PC-3 (cell line): ENCODE measurements at regions not wholly inside any gene's neighbourhood (a gene's known extent, or its start where the extent isn't known, plus 50 kb on each side); places are given as distances from the start of the nearest gene placed in this dataset.
"Not testable (repeated sequence)": the region's sequence is repeated elsewhere in the genome, so short reads cannot be mapped to it uniquely, and the experiment has no call there.

Source experiments
- ATAC-seq: fragments of 200-7000 bp; cut with Tn5 transposase; 2 replicates; pipeline ENCODE4 v1.9.1; 2020; ENCODE audit warnings: mild to moderate bottlenecking, moderate library complexity
- BruUV-seq: library from RNA; stranded (reverse); fragments of 400-500 nt; replicated peaks from 2 replicates; lab custom pipeline; 2021; lab: Mats Ljungman, UMichigan
- CTCF ChIA-PET: fragments of 300-600 bp; sonication (Branson Sonifier 250); formaldehyde crosslinking; loops from one replicate; lab custom pipeline; 2022; ENCODE audit warnings: antibody characterized with exemption; lab: Charles Lee
- POLR2A ChIA-PET: fragments of 300-600 bp; sonication (Branson Sonifier 250); formaldehyde crosslinking; loops from one replicate; lab custom pipeline; 2022; ENCODE audit warnings: antibody characterized with exemption; ENCODE audit not compliant: unreplicated experiment; lab: Charles Lee
- DNase-seq: peaks from one replicate; pipeline ENCODE4 v3.0.0-alpha.2; 2015
- H2AFZ ChIP-seq: fragments of 300-600 bp; sonication (generic); 2 replicates; pipeline ENCODE4 v1.6.0; 2016; ENCODE audit warnings: antibody characterized with exemption, low read length
- H3F3A ChIP-seq: fragments of 300-600 bp; sonication (generic); one replicate; pipeline ENCODE4 v1.6.0; 2017; ENCODE audit warnings: antibody characterized with exemption, low read length, control low read depth, mild to moderate bottlenecking; ENCODE audit not compliant: unreplicated experiment
- H3K27ac ChIP-seq: fragments of 300-600 bp; sonication (generic); 2 replicates; pipeline ENCODE4 v1.5.1; 2016; ENCODE audit warnings: mild to moderate bottlenecking, low read length
- H3K27me3 ChIP-seq: fragments of 300-600 bp; sonication (generic); 2 replicates; pipeline ENCODE4 v1.6.1; 2016; ENCODE audit warnings: low read length, mixed read lengths
- H3K36me3 ChIP-seq: fragments of 300-600 bp; sonication (generic); 2 replicates; pipeline ENCODE4 v1.6.1; 2016; ENCODE audit warnings: low read depth, mixed run types, low read length, mixed read lengths
- H3K4me1 ChIP-seq: fragments of 300-600 bp; sonication (generic); 2 replicates; pipeline ENCODE4 v1.5.1; 2016; ENCODE audit warnings: low read length; ENCODE audit not compliant: insufficient read depth
- H3K4me2 ChIP-seq: fragments of 300-600 bp; sonication (generic); 2 replicates; pipeline ENCODE4 v1.6.0; 2016; ENCODE audit warnings: low read length
- H3K4me3 ChIP-seq: fragments of 300-600 bp; sonication (generic); 2 replicates; pipeline ENCODE4 v1.5.1; 2016; ENCODE audit warnings: mild to moderate bottlenecking, low read length, mixed read lengths
- H3K79me2 ChIP-seq: fragments of 300-600 bp; sonication (generic); 2 replicates; pipeline ENCODE4 v1.6.1; 2017; ENCODE audit warnings: low read length, mixed read lengths
- H3K9ac ChIP-seq: fragments of 300-600 bp; sonication (generic); 2 replicates; pipeline ENCODE4 v1.6.0; 2016; ENCODE audit warnings: mild to moderate bottlenecking, low read length
- H3K9me2 ChIP-seq: fragments of 300-600 bp; sonication (generic); replicated peaks from 2 replicates; pipeline ENCODE4 v1.6.1; 2016; ENCODE audit warnings: mixed run types, low read length, mixed read lengths
- H3K9me3 ChIP-seq: fragments of 300-600 bp; sonication (generic); 2 replicates; pipeline ENCODE4 v1.6.1; 2016; ENCODE audit warnings: low read length, mixed read lengths
- H4K20me1 ChIP-seq: fragments of 300-600 bp; sonication (generic); 2 replicates; pipeline ENCODE4 v1.6.1; 2016; ENCODE audit warnings: low read length, mixed read lengths
- EZH2 ChIP-seq: fragments of 300-600 bp; sonication (generic); IDR thresholded peaks from one replicate; pipeline ENCODE4 v1.6.1; 2017; ENCODE audit warnings: antibody characterized with exemption, mild to moderate bottlenecking, low read length; ENCODE audit not compliant: unreplicated experiment
- EZH2phosphoT487 ChIP-seq: fragments of 300-600 bp; sonication (generic); IDR thresholded peaks from 2 replicates; pipeline ENCODE4 v1.6.1; 2018; ENCODE audit warnings: mild to moderate bottlenecking, antibody characterized with exemption, low read length, borderline replicate concordance
- intact Hi-C: fragments of 100-400 bp; cut with micrococcal nuclease; formaldehyde crosslinking; loops from 2 replicates; pipeline ENCODE4 v1.9.0; 2023
- TF ChIP-seq, protein P1 (sequence below): fragments of 300-600 bp; sonication (generic); conservative IDR thresholded peaks from 2 replicates; pipeline ENCODE4 v1.5.1; 2017; ENCODE audit warnings: antibody characterized with exemption, low read depth, mild to moderate bottlenecking, low read length

DNA sequence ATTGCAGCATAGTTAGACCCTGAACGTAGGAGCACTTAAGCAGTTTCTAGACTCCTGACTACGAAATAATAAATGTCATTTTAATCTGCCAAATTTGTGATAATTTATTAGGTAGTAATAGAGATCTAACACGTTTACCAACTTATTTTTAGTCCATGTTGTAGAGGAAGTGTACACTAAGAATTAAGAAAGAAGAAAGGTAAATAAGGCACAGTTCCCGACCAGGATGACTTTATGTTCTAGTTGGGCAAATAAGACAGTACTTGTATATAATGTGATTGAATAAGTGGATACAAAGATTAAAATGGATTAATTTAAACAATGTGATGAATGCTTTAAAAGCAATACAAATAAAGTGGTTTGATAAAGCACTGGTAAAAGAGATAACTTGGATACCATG, 1306.2 kb upstream of the PCDH20 start:
- ATAC-seq = no peak
- BruUV-seq = no TSS peak

DNA sequence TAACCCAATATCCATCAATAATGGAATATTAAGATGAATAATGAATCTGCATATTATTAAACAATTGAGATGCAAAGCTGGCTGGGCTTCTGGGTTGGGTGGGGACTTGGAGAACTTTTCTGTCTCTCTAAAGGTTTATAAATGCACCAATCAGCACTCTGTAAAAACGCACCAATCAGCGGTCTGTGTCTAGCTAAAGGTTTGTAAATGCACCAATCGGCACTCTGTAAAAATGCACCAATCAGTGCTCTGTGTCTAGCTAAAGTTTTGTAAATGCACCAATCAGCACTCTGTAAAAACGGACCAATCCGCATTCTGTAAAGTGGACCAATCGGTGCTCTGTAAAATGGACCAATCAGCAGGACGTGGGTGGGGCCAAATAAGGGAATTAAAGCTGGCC, 1296.3 kb upstream of the PCDH20 start:
- H3K27ac ChIP-seq, ATAC-seq, H3K27me3 ChIP-seq, H3K36me3 ChIP-seq, H3K4me1 ChIP-seq, POLR2A ChIA-PET, intact Hi-C loops, H3K9me3 ChIP-seq, H3K79me2 ChIP-seq, H2AFZ ChIP-seq, H3K4me2 ChIP-seq, H3K9me2 ChIP-seq, CTCF ChIA-PET, H3K9ac ChIP-seq, H3F3A ChIP-seq, BruUV-seq, DNase-seq, H3K4me3 ChIP-seq, H4K20me1 ChIP-seq: not testable (repeated sequence)

More for the DNA sequence above, 1306.2 kb upstream of the PCDH20 start:
- H3K9me3 ChIP-seq = no peaks in the 10 kb centered on the region
- TF ChIP-seq EZH2 (no peak), EZH2phosphoT487 (no peak)
- TF ChIP-seq, protein P1, sequence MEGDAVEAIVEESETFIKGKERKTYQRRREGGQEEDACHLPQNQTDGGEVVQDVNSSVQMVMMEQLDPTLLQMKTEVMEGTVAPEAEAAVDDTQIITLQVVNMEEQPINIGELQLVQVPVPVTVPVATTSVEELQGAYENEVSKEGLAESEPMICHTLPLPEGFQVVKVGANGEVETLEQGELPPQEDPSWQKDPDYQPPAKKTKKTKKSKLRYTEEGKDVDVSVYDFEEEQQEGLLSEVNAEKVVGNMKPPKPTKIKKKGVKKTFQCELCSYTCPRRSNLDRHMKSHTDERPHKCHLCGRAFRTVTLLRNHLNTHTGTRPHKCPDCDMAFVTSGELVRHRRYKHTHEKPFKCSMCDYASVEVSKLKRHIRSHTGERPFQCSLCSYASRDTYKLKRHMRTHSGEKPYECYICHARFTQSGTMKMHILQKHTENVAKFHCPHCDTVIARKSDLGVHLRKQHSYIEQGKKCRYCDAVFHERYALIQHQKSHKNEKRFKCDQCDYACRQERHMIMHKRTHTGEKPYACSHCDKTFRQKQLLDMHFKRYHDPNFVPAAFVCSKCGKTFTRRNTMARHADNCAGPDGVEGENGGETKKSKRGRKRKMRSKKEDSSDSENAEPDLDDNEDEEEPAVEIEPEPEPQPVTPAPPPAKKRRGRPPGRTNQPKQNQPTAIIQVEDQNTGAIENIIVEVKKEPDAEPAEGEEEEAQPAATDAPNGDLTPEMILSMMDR = no peak
- H3K4me2 ChIP-seq = no peak overlapping the region
- H3K27ac ChIP-seq = no peak overlapping the region
- no peak overlapping the region for H3K9ac ChIP-seq
- H3K4me3 ChIP-seq = no peak overlapping the region
- no peaks in the 10 kb centered on the region for H3K36me3 ChIP-seq
- H4K20me1 ChIP-seq = no peaks in the 10 kb centered on the region
- H3K9me2 ChIP-seq = no peaks in the 10 kb centered on the region
- CTCF ChIA-PET = no interaction called here
- H2AFZ ChIP-seq = no peak overlapping the region
- H3F3A ChIP-seq = no peaks in the 10 kb centered on the region
- no peaks in the 10 kb centered on the region for H3K27me3 ChIP-seq
- DNase-seq = no peak
- H3K4me1 ChIP-seq = no peaks in the 10 kb centered on the region
- H3K79me2 ChIP-seq = no peaks in the 10 kb centered on the region
- intact Hi-C loops = no loop called here
- POLR2A ChIA-PET = no interaction called here

DNA sequence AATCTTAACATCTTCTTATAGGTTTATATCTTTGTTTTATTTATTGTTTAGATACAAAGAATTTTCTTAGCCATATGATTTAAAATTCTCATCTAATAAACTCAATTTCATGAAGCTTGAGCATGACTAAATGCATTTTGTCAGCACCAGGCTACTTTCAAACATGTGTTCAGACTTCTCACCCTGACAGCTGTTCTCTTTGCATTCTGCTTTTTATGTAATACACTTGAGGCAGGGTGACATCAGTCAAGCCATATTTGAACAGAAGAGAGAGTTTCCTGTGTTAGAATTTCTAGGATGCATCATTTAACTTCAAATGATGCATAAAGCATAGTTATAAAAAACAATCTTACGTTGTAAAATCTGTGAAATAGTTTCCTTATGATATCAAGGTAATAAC, 1295.1 kb upstream of the PCDH20 start:
- H3K36me3 ChIP-seq = no peaks in the 10 kb centered on the region
- no peaks in the 10 kb centered on the region for H3K27me3 ChIP-seq
- H3K79me2 ChIP-seq = no peaks in the 10 kb centered on the region
- CTCF ChIA-PET = no interaction called here
- no peaks in the 10 kb centered on the region for H3K9me3 ChIP-seq
- intact Hi-C loops = no loop called here
- no peaks in the 10 kb centered on the region for H4K20me1 ChIP-seq
- no peak overlapping the region for H3K9ac ChIP-seq
- H3K27ac ChIP-seq = no peak overlapping the region
- H3K4me1 ChIP-seq = peaks cover under 1% of the 10 kb centered on the region; the same call in 1 of the 2 replicates
- no TSS peak for BruUV-seq
- no peaks in the 10 kb centered on the region for H3K9me2 ChIP-seq
- ATAC-seq = no peak
- POLR2A ChIA-PET = no interaction called here
- H2AFZ ChIP-seq = no peak overlapping the region
- H3K4me3 ChIP-seq = no peak overlapping the region
- no peaks in the 10 kb centered on the region for H3F3A ChIP-seq
- DNase-seq = no peak
- TF ChIP-seq, protein P1 = no peak
- no peak for TF ChIP-seq EZH2
- TF ChIP-seq EZH2phosphoT487 = no peak
- no peak overlapping the region for H3K4me2 ChIP-seq
